ENCODE measurements at regions not wholly inside any gene's neighbourhood (a gene's known extent, or its start where the extent isn't known, plus 50 kb on each side); places are given as distances from the start of the nearest gene placed in this dataset.

GRCh38 chr1:221118176-221118937, 239.1 kb downstream of the HLX start:
- no peak for TF ChIP-seq CTCF (IDR thresholded peaks at IDR 0.05; ENCODE audit: insufficient read depth, low read depth, low read length, missing control alignments)
- no peak overlapping the region for H3K4me3 ChIP-seq (ENCODE audit: low read length)
- no peak for DNase-seq (ENCODE audit: low read depth)

- no peak for DNase-seq (ENCODE audit: low read depth)
- no peak overlapping the region for H3K4me3 ChIP-seq (ENCODE audit: low read length)
- no peak for TF ChIP-seq CTCF (IDR thresholded peaks at IDR 0.05; ENCODE audit: insufficient read depth, low read depth, low read length, missing control alignments)
Observed at GRCh38 chr1:221118938-221119320, 239.7 kb downstream of the HLX start.

GRCh38 chr1:221122501-221122900, 243.3 kb downstream of the HLX start:
- TF ChIP-seq CTCF (IDR thresholded peaks at IDR 0.05; ENCODE audit: insufficient read depth, low read depth, low read length, missing control alignments), result no peak
- no peak for DNase-seq (ENCODE audit: low read depth)
- no peak overlapping the region for H3K4me3 ChIP-seq (ENCODE audit: low read length)

GRCh38 chr1:221125976-221126375, 246.7 kb downstream of the HLX start:
- no peak for DNase-seq (ENCODE audit: low read depth)
- no peak for TF ChIP-seq CTCF (IDR thresholded peaks at IDR 0.05; ENCODE audit: insufficient read depth, low read depth, low read length, missing control alignments)
- no peak overlapping the region for H3K4me3 ChIP-seq (ENCODE audit: low read length)

- TF ChIP-seq CTCF (IDR thresholded peaks at IDR 0.05; ENCODE audit: insufficient read depth, low read depth, low read length, missing control alignments), result no peak
- no peak overlapping the region for H3K4me3 ChIP-seq (ENCODE audit: low read length)
- no peak for DNase-seq (ENCODE audit: low read depth)
Observed at GRCh38 chr1:221137666-221138065, 258.4 kb downstream of the HLX start.

GRCh38 chr1:221138516-221138915, 259.3 kb downstream of the HLX start:
- no peak for TF ChIP-seq CTCF (IDR thresholded peaks at IDR 0.05; ENCODE audit: insufficient read depth, low read depth, low read length, missing control alignments)
- DNase-seq (ENCODE audit: low read depth), result no peak
- H3K4me3 ChIP-seq (ENCODE audit: low read length), result no peak overlapping the region

GRCh38 chr1:221139991-221140390, 260.7 kb downstream of the HLX start:
- no peak for DNase-seq (ENCODE audit: low read depth)
- H3K4me3 ChIP-seq (ENCODE audit: low read length), result no peak overlapping the region

More at GRCh38 chr1:221139991-221140390, 260.7 kb downstream of the HLX start:
- no peak for TF ChIP-seq CTCF (IDR thresholded peaks at IDR 0.05; ENCODE audit: insufficient read depth, low read depth, low read length, missing control alignments)
